Transverse colon (tissue), 4 donors: ENCODE measurements at regions not wholly inside any gene's neighbourhood (a gene's known extent, or its start where the extent isn't known, plus 50 kb on each side); places are given as distances from the start of the nearest gene placed in this dataset.
A peak's percentile ranks its signal among the peaks of the same experiment; 100 is the strongest.

ENCODE experiments used
- DNase-seq: peaks from one replicate; pipeline ENCODE4 v3.0.0-alpha.2; 2019
- H3K27ac ChIP-seq, 4 donors: fragments of 200-600 bp; sonication (generic); 2 replicates each; pipeline ENCODE4 v1.5.1; 2016 to 2018; ENCODE audit warnings: inconsistent platforms in 4 of 4
- H3K27me3 ChIP-seq: fragments of 200-600 bp; sonication (generic); 2 replicates; pipeline ENCODE4 v1.5.1; 2017; ENCODE audit warnings: inconsistent platforms
- H3K36me3 ChIP-seq, 4 donors: fragments of 200-600 bp; sonication (generic); 2 replicates each; pipeline ENCODE4 v1.5.1; 2017 to 2019; ENCODE audit warnings: inconsistent platforms in 4 of 4
- H3K4me1 ChIP-seq, 4 donors: fragments of 200-600 bp; sonication (generic); 2 replicates each; pipeline ENCODE4 v1.5.1; 2017 to 2020; ENCODE audit warnings: inconsistent platforms in 4 of 4
- H3K4me3 ChIP-seq, 4 donors: fragments of 200-600 bp; sonication (generic); 1 replicate in 1 of 4; 2 replicates in 3 of 4; pipeline versions ENCODE4 v1.5.1 to v1.6.1; 2017 to 2019; ENCODE audit warnings: inconsistent platforms in 4 of 4
- H3K9me3 ChIP-seq, 2 donors: fragments of 200-600 bp; sonication (generic); 2 replicates each; pipeline ENCODE4 v1.5.1; 2017 to 2019; ENCODE audit warnings: inconsistent platforms in 2 of 2
- EP300 ChIP-seq: sonication (generic); formaldehyde crosslinking; IDR thresholded peaks from one replicate; pipeline ENCODE4 v1.6.1; 2017; ENCODE audit warnings: antibody characterized with exemption, low read depth
- POLR2A ChIP-seq: fragments of 450-650 bp; IDR thresholded peaks from one replicate; pipeline ENCODE4 v1.6.1; 2016; ENCODE audit warnings: antibody characterized with exemption, mild to moderate bottlenecking, moderate library complexity
- POLR2AphosphoS5 ChIP-seq, 3 donors: sonication (generic); formaldehyde crosslinking; IDR thresholded peaks; one replicate each; pipeline ENCODE4 v1.6.1; 2016; ENCODE audit warnings: antibody characterized with exemption in 3 of 3
- WGBS, 2 donors: methylation state at CpG; one replicate each; pipeline ENCODE4 v1.1.5; 2018; ENCODE audit warnings: low coverage in 1 of 2; 5-methylcytosine and 5-hydroxymethylcytosine counted together
- in situ Hi-C, 4 donors: fragments of 200-750 bp; cut with MboI; loops; one replicate each; pipeline versions ENCODE4 v1.15.0 to v1.15.1; 2017; ENCODE audit warnings: low sequenced_read_pairs in 3 of 4, low pct_ligation_motif_present in 1 of 4, low pct_unique_long_range_greater_than_20kb in 1 of 4
- intact Hi-C: fragments of 100-400 bp; cut with DNase I; formaldehyde crosslinking; loops from one replicate; pipeline ENCODE4 v1.15.1; 2023; ENCODE audit warnings: low total_unique reads
- TF ChIP-seq, protein P1 (sequence below), 5 experiments: fragments of 200-600 bp in 3 of 5; fragments of 450-650 bp in 2 of 5; sonication (generic) in 3 of 5; IDR thresholded peaks; 1 replicate in 2 of 5; 2 replicates in 3 of 5; pipeline ENCODE4 v1.5.1; 2016 to 2017; ENCODE audit warnings: antibody characterized with exemption in 5 of 5, inconsistent platforms in 3 of 5, mild to moderate bottlenecking in 2 of 5, moderate library complexity in 1 of 5

DNA sequence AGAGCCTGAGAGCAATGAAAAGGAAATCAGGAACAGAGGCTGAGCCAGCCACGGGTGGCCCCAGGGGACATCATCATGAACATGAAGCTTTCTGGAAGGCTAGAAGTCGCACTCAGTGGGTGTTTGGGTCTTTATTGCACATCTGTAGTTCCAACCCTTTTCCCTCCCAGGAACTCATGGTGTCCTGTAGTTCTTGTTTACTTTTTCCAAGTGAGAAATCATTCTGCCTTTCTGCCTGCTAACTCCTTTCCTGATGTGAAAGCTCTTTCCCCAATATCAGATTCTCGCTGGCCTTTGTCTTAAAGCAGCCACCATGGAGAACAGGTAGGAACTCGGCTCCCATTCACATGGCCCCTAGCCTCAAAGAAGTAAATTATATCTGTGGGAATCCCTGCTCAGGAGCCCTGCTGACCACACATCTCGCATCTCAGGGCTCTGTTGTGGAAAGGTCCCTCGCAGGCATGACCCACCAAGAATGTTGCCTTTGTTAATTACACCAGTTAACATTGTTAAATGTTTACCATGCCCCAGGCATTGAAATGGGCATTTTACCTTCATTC is 542.7 kb downstream of the TNS3 start:
- H3K27ac ChIP-seq, result peak overlapping the region in 1 of 4 donors; percentile 7
- no peaks in the 10 kb centered on the region for H3K27me3 ChIP-seq
- no peak overlapping the region for H3K4me3 ChIP-seq
- H3K36me3 ChIP-seq, result no peaks in the 10 kb centered on the region
- 66 to 81% methylated on average over 2 to 6 of the region's 6 CpGs for WGBS, 2 donors
- TF ChIP-seq EP300, result no peak
- TF ChIP-seq POLR2AphosphoS5 (IDR thresholded peaks at IDR 0.05), result no peak
- TF ChIP-seq, protein P1, sequence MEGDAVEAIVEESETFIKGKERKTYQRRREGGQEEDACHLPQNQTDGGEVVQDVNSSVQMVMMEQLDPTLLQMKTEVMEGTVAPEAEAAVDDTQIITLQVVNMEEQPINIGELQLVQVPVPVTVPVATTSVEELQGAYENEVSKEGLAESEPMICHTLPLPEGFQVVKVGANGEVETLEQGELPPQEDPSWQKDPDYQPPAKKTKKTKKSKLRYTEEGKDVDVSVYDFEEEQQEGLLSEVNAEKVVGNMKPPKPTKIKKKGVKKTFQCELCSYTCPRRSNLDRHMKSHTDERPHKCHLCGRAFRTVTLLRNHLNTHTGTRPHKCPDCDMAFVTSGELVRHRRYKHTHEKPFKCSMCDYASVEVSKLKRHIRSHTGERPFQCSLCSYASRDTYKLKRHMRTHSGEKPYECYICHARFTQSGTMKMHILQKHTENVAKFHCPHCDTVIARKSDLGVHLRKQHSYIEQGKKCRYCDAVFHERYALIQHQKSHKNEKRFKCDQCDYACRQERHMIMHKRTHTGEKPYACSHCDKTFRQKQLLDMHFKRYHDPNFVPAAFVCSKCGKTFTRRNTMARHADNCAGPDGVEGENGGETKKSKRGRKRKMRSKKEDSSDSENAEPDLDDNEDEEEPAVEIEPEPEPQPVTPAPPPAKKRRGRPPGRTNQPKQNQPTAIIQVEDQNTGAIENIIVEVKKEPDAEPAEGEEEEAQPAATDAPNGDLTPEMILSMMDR (IDR thresholded peaks at IDR 0.05), result no peak
- TF ChIP-seq POLR2A, result no peak
- H3K9me3 ChIP-seq, result no peaks in the 10 kb centered on the region
- peaks cover 0 to 3% (median 0%) of the 10 kb centered on the region in 4 donors for H3K4me1 ChIP-seq
- no peak for DNase-seq
- intact Hi-C loops, result no loop called here
- in situ Hi-C loops, result loop anchor here in 1 of 4 donors (25.0 kb wide), 1 partner anchor 102 kb away; no protein-coding TSS in a partner anchor

DNA sequence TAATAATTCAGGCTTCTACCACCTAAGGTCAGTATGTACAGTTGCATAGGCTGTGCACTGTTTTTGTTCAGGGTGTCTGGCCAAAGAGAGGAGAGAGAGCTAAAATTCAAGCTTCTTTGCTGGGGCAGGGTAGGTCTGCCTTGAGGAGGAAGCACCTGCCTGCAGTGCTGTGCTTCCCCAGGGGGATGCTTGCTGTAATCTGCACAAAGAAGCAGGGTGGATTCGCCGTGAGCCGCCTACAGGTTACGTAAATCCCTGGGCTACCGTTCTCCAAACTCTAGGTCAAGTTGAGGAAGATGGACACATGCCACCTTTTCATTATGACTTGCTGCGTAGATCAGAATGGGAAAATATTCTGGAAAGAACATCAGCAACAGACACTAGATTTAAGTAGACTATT is 543.3 kb downstream of the TNS3 start:
- H3K4me1 ChIP-seq, result peaks cover 0 to 3% (median 0%) of the 10 kb centered on the region in 4 donors
- in situ Hi-C loops, result loop anchor here in 1 of 4 donors (25.0 kb wide), 1 partner anchor 101 kb away; no protein-coding TSS in a partner anchor
- H3K27me3 ChIP-seq, result no peaks in the 10 kb centered on the region
- no peak for TF ChIP-seq EP300
- TF ChIP-seq, protein P1 (IDR thresholded peaks at IDR 0.05), result no peak
- TF ChIP-seq POLR2A, result no peak
- no peak for TF ChIP-seq POLR2AphosphoS5 (IDR thresholded peaks at IDR 0.05)
- H3K27ac ChIP-seq, result no peak overlapping the region
- H3K36me3 ChIP-seq, result no peaks in the 10 kb centered on the region
- H3K4me3 ChIP-seq, result no peak overlapping the region
- DNase-seq, result no peak
- 93% methylated on average over 6 of the region's 6 CpGs; no CpG with 5 or more reads in 1 of the 2 donors for WGBS, 2 donors
- H3K9me3 ChIP-seq, result no peaks in the 10 kb centered on the region
- intact Hi-C loops, result no loop called here

DNA sequence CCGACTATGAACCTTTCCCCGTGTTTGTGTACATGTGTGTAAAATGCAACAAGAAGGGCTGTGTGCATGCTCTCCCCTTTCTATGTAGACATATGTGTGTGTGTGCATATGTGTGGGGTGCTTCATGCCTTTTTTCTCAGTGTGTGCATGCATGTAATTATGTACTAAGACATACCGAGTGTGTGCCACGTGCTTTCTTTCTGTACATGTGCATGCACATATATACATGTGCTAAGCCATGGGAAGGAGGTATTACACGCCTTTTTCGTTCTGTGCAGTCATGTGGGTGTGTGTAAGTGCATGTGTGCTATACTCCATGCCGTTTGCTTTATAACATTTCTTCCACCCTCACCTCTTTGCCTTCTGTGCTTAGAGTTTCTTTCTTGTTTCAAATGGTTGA is 544.3 kb downstream of the TNS3 start:
- H3K36me3 ChIP-seq, result no peaks in the 10 kb centered on the region
- in situ Hi-C loops, result loop anchor here in 1 of 4 donors (25.0 kb wide), 1 partner anchor 100 kb away; no protein-coding TSS in a partner anchor
- no peak for DNase-seq
- no peak overlapping the region for H3K27ac ChIP-seq
- H3K27me3 ChIP-seq, result no peaks in the 10 kb centered on the region
- peaks cover 0 to 3% (median 0%) of the 10 kb centered on the region in 4 donors for H3K4me1 ChIP-seq
- H3K4me3 ChIP-seq, result no peak overlapping the region
- TF ChIP-seq, protein P1 (IDR thresholded peaks at IDR 0.05), result no peak
- TF ChIP-seq EP300 (no peak), POLR2A (no peak), POLR2AphosphoS5 (IDR thresholded peaks at IDR 0.05) (no peak)
- intact Hi-C loops, result no loop called here
- H3K9me3 ChIP-seq, result no peaks in the 10 kb centered on the region
- 66 to 73% methylated on average over 7 of the region's 7 CpGs for WGBS, 2 donors

DNA sequence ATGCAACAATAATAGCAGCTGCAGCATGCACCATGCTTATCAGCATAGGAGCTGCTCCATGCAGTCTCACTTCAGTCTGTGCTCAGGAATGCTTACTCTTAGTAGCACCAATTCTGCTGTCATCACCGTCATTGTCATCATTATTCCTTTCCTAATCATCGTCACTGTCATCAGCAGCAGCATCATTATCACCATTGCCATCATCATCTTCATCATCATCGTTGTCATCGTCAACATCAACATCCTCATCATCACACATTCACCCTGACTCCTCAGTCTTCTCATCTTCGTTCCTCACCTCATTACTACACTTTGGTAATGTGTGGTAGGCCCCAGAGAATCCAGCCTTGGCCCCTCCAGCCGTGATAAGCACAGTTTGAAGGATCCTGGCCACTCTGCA is 545.0 kb downstream of the TNS3 start:
- TF ChIP-seq POLR2AphosphoS5 (IDR thresholded peaks at IDR 0.05) (no peak), EP300 (no peak), POLR2A (no peak)
- TF ChIP-seq, protein P1 (IDR thresholded peaks at IDR 0.05), result no peak
- peaks cover 0 to 3% (median 0%) of the 10 kb centered on the region in 4 donors for H3K4me1 ChIP-seq
- WGBS, 2 donors, result 72 to 79% methylated on average over 6 of the region's 6 CpGs
- intact Hi-C loops (no loop called here), in situ Hi-C loops (loop anchor here in 1 of 4 donors (25.0 kb wide), 1 partner anchor 100 kb away; no protein-coding TSS in a partner anchor)
- no peaks in the 10 kb centered on the region for H3K9me3 ChIP-seq
- H3K36me3 ChIP-seq, result no peaks in the 10 kb centered on the region
- no peak overlapping the region for H3K27ac ChIP-seq
- H3K4me3 ChIP-seq, result no peak overlapping the region
- H3K27me3 ChIP-seq, result no peaks in the 10 kb centered on the region
- no peak for DNase-seq
